AG04449 (cell line): ENCODE measurements at regions not wholly inside any gene's neighbourhood (a gene's known extent, or its start where the extent isn't known, plus 50 kb on each side); places are given as distances from the start of the nearest gene placed in this dataset.

Experiments used
- CTCF ChIA-PET: fragments of 350-600 bp; formaldehyde crosslinking; extraction: SDS; loops from one replicate; lab custom pipeline; 2021; ENCODE audit warnings: antibody characterized with exemption; lab: Yijun Ruan, JAX
- POLR2A ChIA-PET: fragments of 400-600, 350-600 bp; formaldehyde crosslinking; extraction: SDS; loops from one replicate; lab custom pipeline; 2020; ENCODE audit warnings: antibody characterized with exemption, inconsistent platforms; lab: Yijun Ruan, JAX
- DNase-seq: peaks from one replicate; pipeline ENCODE4 v3.0.0-alpha.2; 2010; ENCODE audit warnings: low read depth, low spot score
- H3K4me3 ChIP-seq: 2 replicates; pipeline ENCODE4 v1.5.1; 2011; ENCODE audit warnings: low read depth, mild to moderate bottlenecking, control low read depth, low read length
- CTCF ChIP-seq: IDR thresholded peaks from one replicate; pipeline ENCODE4 v1.5.1; 2011; ENCODE audit warnings: mild to moderate bottlenecking, moderate library complexity, low read length, control low read depth, inconsistent platforms; ENCODE audit not compliant: insufficient read depth; ENCODE audit errors: missing control alignments

GRCh38 chr3:61352306-61352705, 101.1 kb upstream of the FHIT start:
- no peak for TF ChIP-seq CTCF
- H3K4me3 ChIP-seq, result no peak overlapping the region
- POLR2A ChIA-PET, result no interaction called here
- CTCF ChIA-PET, result interaction anchor here (1.2 kb wide), 1 partner anchor 836 kb away, joined by 3 read pairs; no protein-coding TSS in a partner anchor
- DNase-seq, result no peak

- DNase-seq, result no peak
- CTCF ChIA-PET, result interaction anchor here (1.2 kb wide), 1 partner anchor 835 kb away, joined by 3 read pairs; no protein-coding TSS in a partner anchor
- TF ChIP-seq CTCF, result no peak
- no peak overlapping the region for H3K4me3 ChIP-seq
- POLR2A ChIA-PET, result no interaction called here
These were observed 102.1 kb upstream of the FHIT start for GRCh38 chr3:61353382-61353781.

- H3K4me3 ChIP-seq, result no peak overlapping the region
- TF ChIP-seq CTCF, result no peak
- ChIA-PET CTCF (no interaction called here), POLR2A (no interaction called here)
- DNase-seq, result no peak
These were observed 103.4 kb upstream of the FHIT start for GRCh38 chr3:61354604-61355003.

- no peak overlapping the region for H3K4me3 ChIP-seq
- DNase-seq, result no peak
- TF ChIP-seq CTCF, result no peak
- CTCF ChIA-PET, result no interaction called here
- POLR2A ChIA-PET, result no interaction called here
These were observed 105.4 kb upstream of the FHIT start for GRCh38 chr3:61356685-61357084.

GRCh38 chr3:61357902-61358301, 106.7 kb upstream of the FHIT start:
- no peak overlapping the region for H3K4me3 ChIP-seq
- CTCF ChIA-PET, result no interaction called here
- POLR2A ChIA-PET, result no interaction called here
- no peak for DNase-seq
- TF ChIP-seq CTCF, result no peak

- no peak for DNase-seq
- ChIA-PET POLR2A (no interaction called here), CTCF (no interaction called here)
- H3K4me3 ChIP-seq, result no peak overlapping the region
- TF ChIP-seq CTCF, result no peak
These were observed 107.1 kb upstream of the FHIT start for GRCh38 chr3:61358364-61358763.
